ENCODE measurements at regions not wholly inside any gene's neighbourhood (a gene's known extent, or its start where the extent isn't known, plus 50 kb on each side); places are given as distances from the start of the nearest gene placed in this dataset.
"Not testable (repeated sequence)": the region's sequence is repeated elsewhere in the genome, so short reads cannot be mapped to it uniquely, and the experiment has no call there.

DNA sequence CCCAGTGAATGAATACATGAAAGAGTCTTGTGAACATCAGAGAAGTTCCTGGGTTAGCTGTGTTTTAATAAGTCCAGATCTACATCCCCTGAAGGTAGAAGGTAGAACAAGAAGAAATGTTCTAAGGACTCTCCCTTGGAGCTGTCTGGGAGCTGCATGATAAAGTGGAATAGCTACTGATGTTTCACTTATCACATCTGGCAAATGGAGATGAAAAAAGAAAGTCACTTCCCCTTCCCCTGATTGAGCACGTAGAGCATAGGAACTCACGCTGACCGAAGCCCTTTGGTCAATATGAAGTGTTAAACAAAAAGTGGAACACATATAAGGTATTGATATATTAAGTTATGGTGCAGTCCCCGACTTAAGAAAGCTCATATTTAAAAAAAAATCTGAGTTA lies 53.2 kb upstream of the PARP1 start:
- DNase-seq (no peak), ATAC-seq (no peak)
- no peak overlapping the region for H3K4me3 Mint-ChIP-seq
- H3K27me3 Mint-ChIP-seq = no peaks in the 10 kb centered on the region
- POLR2A ChIA-PET = no interaction called here
- H3K4me1 Mint-ChIP-seq = peaks cover 11 to 18% (median 14%) of the 10 kb centered on the region in 4 donors
- no peaks in the 10 kb centered on the region for H3K36me3 Mint-ChIP-seq
- H3K27ac Mint-ChIP-seq = no peak overlapping the region
- H3K9me3 Mint-ChIP-seq = peaks cover 0 to 4% (median 0%) of the 10 kb centered on the region in 9 donors

GRCh38 chr1:226463925-226464586 lies 56.2 kb upstream of the PARP1 start:
- peaks cover 0 to 8% (median 6%) of the 10 kb centered on the region in 4 donors for H3K4me1 Mint-ChIP-seq
- no peak for DNase-seq
- H3K27ac Mint-ChIP-seq = no peak overlapping the region
- H3K36me3 Mint-ChIP-seq = peaks cover 0 to 6% (median 2%) of the 10 kb centered on the region in 3 donors
- POLR2A ChIA-PET = no interaction called here
- peaks cover 0 to 4% (median 0%) of the 10 kb centered on the region in 9 donors for H3K9me3 Mint-ChIP-seq
- H3K27me3 Mint-ChIP-seq = peaks cover 0 to 10% (median 3%) of the 10 kb centered on the region in 5 donors
- no peak overlapping the region for H3K4me3 Mint-ChIP-seq
- ATAC-seq = no peak

DNA sequence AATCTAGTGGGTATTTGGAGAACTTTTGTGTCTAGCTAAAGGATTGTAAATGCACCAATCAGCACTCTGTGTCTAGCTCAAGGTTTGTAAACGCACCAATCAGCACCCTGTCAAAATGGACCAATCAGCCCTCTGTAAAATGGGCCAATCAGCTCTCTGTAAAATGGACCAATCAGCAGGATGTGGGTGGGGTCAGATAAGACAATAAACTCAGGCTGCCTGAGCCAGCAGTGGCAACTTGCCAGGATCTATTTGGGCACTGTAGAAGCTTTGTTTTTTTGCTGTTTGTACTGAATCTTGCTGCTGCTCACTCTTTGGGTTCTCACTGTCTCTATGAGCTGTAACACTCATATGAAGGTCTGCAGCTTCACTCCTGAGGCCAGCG lies 56.7 kb upstream of the PARP1 start:
- H3K36me3 Mint-ChIP-seq, POLR2A ChIA-PET, H3K9me3 Mint-ChIP-seq, H3K27me3 Mint-ChIP-seq, H3K4me3 Mint-ChIP-seq, ATAC-seq, DNase-seq, H3K4me1 Mint-ChIP-seq: not testable (repeated sequence)
- H3K27ac Mint-ChIP-seq = peak overlapping the region in 1 of 10 donors; percentile 0

DNA sequence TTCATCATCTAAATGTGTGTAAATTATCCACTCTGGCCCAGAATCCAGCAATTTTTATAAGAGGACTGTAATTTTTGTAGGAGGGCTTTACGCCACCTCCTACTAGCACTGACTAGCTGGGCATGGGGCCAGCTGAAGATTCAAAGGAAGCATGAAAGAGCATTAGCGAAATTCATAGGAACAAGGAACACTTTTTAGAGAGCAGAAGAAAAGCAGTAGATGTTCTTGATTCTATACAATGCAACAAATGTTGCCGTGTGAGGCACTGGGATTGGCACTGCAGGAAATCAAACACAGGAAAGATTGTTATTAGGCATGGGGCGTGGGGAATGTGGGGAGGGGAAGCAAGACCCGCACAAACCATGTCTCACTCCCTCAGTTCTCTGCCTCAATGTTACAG lies 58.4 kb upstream of the PARP1 start:
- Mint-ChIP-seq H3K4me3 (no peak overlapping the region), H3K36me3 (peaks cover 0 to 6% (median 2%) of the 10 kb centered on the region in 3 donors), H3K4me1 (peaks cover 0 to 8% (median 6%) of the 10 kb centered on the region in 4 donors), H3K9me3 (peaks cover 0 to 4% (median 0%) of the 10 kb centered on the region in 9 donors), H3K27me3 (peaks cover 0 to 18% (median 5%) of the 10 kb centered on the region in 5 donors), H3K27ac (peak overlapping the region in 1 of 10 donors; percentile 51)
- DNase-seq = no peak
- ATAC-seq = no peak
- POLR2A ChIA-PET = no interaction called here

GRCh38 chr1:226467443-226467842 lies 59.5 kb upstream of the PARP1 start:
- peaks cover 0 to 6% (median 2%) of the 10 kb centered on the region in 3 donors for H3K36me3 Mint-ChIP-seq
- no peak for ATAC-seq
- H3K4me3 Mint-ChIP-seq = no peak overlapping the region
- POLR2A ChIA-PET = interaction anchor here (0.6 to 0.8 kb wide), 2 partner anchors 9 to 273 kb away, joined by 3 to 8 read pairs; no protein-coding TSS in a partner anchor
- peaks cover 0 to 18% (median 5%) of the 10 kb centered on the region in 5 donors for H3K27me3 Mint-ChIP-seq
- H3K9me3 Mint-ChIP-seq = peaks cover 0 to 2% (median 0%) of the 10 kb centered on the region in 9 donors
- no peak overlapping the region for H3K27ac Mint-ChIP-seq
- DNase-seq = no peak
- peaks cover 0 to 8% (median 6%) of the 10 kb centered on the region in 4 donors for H3K4me1 Mint-ChIP-seq

DNA sequence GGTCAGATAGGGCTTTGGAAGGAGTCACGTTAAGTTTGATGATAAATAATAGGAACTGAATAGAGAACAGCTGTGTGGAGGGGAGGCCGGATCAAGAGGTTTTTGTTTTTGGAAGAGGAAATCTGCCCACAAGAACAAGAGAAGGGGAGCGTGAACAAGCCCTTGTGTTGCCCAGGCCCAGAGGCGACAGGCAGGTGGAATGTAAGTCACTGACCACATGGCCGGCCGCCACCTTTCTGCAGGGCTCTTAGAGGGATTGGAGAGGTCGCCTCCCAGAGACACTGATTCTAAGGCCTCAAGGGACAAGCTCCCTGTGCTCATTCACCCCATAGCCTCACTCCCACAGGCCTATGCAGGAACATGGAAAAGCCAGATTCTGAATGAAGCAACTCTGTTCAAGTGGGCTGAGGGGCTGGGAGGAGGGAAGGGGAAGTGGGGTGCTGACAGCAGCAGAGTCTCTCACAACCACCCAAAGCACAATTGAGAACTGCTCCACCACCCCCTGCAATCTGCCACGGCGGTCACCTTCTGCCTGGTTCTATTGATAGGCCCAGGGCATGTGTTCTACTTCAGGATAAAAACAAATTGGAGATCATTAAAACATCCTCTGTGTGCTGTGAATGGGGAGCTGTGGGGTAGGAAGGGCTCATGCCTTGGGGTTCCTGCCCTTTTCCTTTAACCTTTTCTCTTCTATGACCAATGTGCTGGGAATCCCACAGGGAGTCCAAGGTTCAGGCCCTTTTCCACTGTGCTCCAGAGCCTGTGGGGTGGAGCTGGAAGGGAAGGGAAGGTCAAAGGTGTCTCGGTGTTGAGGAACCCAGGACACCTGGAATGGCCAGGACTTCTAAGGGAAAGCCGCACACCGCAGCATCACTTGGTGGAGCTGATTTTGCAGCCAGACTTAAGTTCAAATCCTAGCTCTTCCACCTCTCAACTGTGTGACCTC lies 63.3 kb upstream of the PARP1 start:
- Mint-ChIP-seq H3K9me3 (peaks cover 0 to 2% (median 0%) of the 10 kb centered on the region in 9 donors), H3K36me3 (peaks cover 0 to 6% (median 2%) of the 10 kb centered on the region in 3 donors), H3K27me3 (peaks cover 0 to 28% (median 9%) of the 10 kb centered on the region in 5 donors), H3K27ac (no peak overlapping the region), H3K4me1 (peaks cover 9 to 22% (median 12%) of the 10 kb centered on the region in 4 donors), H3K4me3 (no peak overlapping the region)
- ATAC-seq (no peak), DNase-seq (no peak)
- POLR2A ChIA-PET = no interaction called here

DNA sequence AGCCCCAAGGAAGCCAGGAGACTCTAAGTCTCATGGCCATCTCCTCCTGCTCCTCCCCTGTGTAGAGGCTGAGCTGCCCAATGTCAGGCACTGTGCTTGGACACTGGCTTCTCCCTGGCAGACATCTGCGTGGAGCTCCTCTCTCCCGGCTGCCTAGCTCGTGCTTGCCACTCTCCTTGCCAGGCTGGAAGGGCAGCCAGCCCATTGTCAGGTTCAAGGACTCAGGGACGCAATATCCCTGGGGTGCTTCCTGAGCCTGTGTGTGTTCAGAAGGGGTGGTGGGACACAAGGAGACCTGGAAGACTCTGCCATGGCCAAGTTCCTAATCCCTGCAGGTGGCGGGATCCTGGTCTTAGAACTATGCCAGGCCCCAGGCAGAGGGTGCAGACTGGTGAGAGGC lies 65.4 kb upstream of the PARP1 start:
- DNase-seq = no peak
- Mint-ChIP-seq H3K4me3 (no peak overlapping the region), H3K4me1 (peaks cover 8 to 14% (median 9%) of the 10 kb centered on the region in 4 donors), H3K36me3 (no peaks in the 10 kb centered on the region), H3K27ac (no peak overlapping the region), H3K27me3 (peaks cover 0 to 19% (median 6%) of the 10 kb centered on the region in 5 donors), H3K9me3 (no peaks in the 10 kb centered on the region)
- POLR2A ChIA-PET = no interaction called here
- no peak for ATAC-seq

DNA sequence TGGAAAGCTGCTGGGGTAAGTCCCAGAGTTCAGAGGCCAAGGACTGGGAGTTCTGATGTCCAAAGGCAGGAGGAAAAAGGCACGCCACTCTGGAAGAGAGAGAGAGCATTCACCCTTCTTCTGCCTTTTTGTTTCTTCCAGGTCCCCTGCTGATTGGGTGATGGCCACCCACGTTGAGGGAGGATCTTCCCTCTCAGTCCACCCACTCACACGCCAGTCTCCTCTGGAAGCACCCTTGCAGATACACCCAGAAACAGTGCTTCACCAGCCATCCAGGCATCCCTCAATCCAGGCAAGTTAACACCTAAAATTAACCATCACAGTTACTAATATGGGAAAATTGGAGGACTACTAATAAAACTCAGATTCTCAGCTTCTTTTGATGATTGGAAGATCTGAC lies 66.1 kb upstream of the PARP1 start:
- ATAC-seq (no peak), DNase-seq (no peak)
- Mint-ChIP-seq H3K36me3 (no peaks in the 10 kb centered on the region), H3K27ac (no peak overlapping the region), H3K27me3 (peaks cover 0 to 19% (median 6%) of the 10 kb centered on the region in 5 donors), H3K4me1 (peaks cover 8 to 14% (median 9%) of the 10 kb centered on the region in 4 donors), H3K9me3 (no peaks in the 10 kb centered on the region), H3K4me3 (no peak overlapping the region)
- POLR2A ChIA-PET = no interaction called here

DNA sequence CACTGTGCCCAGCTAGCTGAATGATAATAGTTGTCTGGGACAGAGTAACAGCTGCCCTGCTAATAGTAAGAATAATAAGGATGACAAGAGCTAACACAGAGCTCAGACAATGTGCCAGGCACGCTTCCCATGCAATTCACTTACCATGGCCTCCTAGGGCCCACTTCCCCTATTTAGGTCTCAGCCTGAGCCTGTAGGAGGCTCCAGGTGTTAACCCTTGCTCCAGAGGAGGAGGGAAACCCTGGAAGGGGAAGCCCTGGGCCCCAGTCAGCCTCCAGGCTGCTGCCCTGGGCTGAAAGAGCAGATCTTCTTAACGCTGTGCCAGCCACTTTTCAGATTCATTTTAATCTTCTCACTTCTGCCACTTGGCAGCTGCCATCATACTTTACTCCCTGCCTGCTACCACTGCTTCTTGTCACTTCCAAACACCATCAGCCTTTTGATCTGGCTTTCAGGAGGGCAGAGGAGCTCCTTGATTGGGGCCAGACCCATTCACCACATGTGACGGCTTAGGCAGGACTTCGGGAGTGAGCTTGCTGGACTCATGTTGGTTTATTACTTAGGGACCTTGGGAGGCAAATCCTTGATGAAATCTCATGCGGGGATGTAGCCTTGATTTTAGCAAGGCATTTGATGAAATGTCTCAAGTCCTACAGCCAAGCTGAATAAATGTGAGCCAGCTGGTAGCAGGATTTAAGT lies 66.7 kb upstream of the PARP1 start:
- no peak for ATAC-seq
- Mint-ChIP-seq H3K9me3 (no peaks in the 10 kb centered on the region), H3K4me3 (no peak overlapping the region), H3K27ac (no peak overlapping the region), H3K4me1 (peaks cover 8 to 14% (median 9%) of the 10 kb centered on the region in 4 donors), H3K36me3 (no peaks in the 10 kb centered on the region), H3K27me3 (peaks cover 0 to 19% (median 6%) of the 10 kb centered on the region in 5 donors)
- POLR2A ChIA-PET = no interaction called here
- no peak for DNase-seq

DNA sequence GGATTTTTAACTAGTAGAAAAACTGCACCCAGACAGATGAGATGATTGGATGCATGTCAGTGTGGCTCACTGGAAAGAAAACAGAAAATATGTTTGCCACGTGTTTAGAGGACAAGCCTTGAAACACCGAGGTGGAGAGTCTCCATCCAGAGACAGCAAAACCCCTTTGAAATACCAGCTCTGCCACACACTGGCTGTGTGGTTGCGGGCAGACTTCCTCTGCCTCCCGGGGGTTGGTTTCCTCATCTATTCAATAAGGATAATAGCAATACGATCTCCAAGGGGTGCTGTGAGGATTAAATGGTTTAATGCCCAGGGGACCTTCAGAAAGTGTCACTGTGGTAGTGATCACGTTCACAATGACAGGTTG lies 67.2 kb upstream of the PARP1 start:
- ATAC-seq (peak in 1 of 2 donors; percentile 57), DNase-seq (no peak)
- H3K36me3 Mint-ChIP-seq = no peaks in the 10 kb centered on the region
- peaks cover 0 to 19% (median 6%) of the 10 kb centered on the region in 5 donors for H3K27me3 Mint-ChIP-seq
- H3K4me1 Mint-ChIP-seq = peaks cover 8 to 14% (median 9%) of the 10 kb centered on the region in 4 donors
- H3K4me3 Mint-ChIP-seq = peak overlapping the region in 1 of 10 donors; percentile 6
- POLR2A ChIA-PET = no interaction called here
- H3K27ac Mint-ChIP-seq = peak overlapping the region in 1 of 10 donors; percentile 13
- no peaks in the 10 kb centered on the region for H3K9me3 Mint-ChIP-seq

- ATAC-seq = no peak
- H3K27ac Mint-ChIP-seq = peak overlapping the region in 2 of 10 donors; percentile 25 to 28
- H3K4me3 Mint-ChIP-seq = no peak overlapping the region
- H3K9me3 Mint-ChIP-seq = no peaks in the 10 kb centered on the region
- H3K36me3 Mint-ChIP-seq = no peaks in the 10 kb centered on the region
- peaks cover 0 to 11% (median 4%) of the 10 kb centered on the region in 5 donors for H3K27me3 Mint-ChIP-seq
- peaks cover 8 to 14% (median 9%) of the 10 kb centered on the region in 4 donors for H3K4me1 Mint-ChIP-seq
- POLR2A ChIA-PET = no interaction called here
- DNase-seq = no peak
These were observed 68.2 kb upstream of the PARP1 start for GRCh38 chr1:226476066-226476465.

- ATAC-seq = no peak
These were observed 68.9 kb upstream of the PARP1 start for GRCh38 chr1:226476648-226477319.

More at GRCh38 chr1:226476648-226477319, 68.9 kb upstream of the PARP1 start:
- H3K4me3 Mint-ChIP-seq = no peak overlapping the region
- no peak for DNase-seq
- peaks cover 8 to 14% (median 9%) of the 10 kb centered on the region in 4 donors for H3K4me1 Mint-ChIP-seq
- H3K9me3 Mint-ChIP-seq = no peaks in the 10 kb centered on the region
- H3K27ac Mint-ChIP-seq = no peak overlapping the region
- POLR2A ChIA-PET = no interaction called here
- H3K36me3 Mint-ChIP-seq = no peaks in the 10 kb centered on the region
- H3K27me3 Mint-ChIP-seq = peaks cover 0 to 14% (median 7%) of the 10 kb centered on the region in 5 donors
